Activated CD8-positive, alpha-beta memory T cell treated with anti-CD3 and anti-CD28 coated beads for 24 hours (primary cell): ENCODE measurements at regions not wholly inside any gene's neighbourhood (a gene's known extent, or its start where the extent isn't known, plus 50 kb on each side); places are given as distances from the start of the nearest gene placed in this dataset.

ENCODE experiments used
- DNase-seq: peaks from one replicate; pipeline ENCODE4 v3.0.0-alpha.2; 2020

DNA sequence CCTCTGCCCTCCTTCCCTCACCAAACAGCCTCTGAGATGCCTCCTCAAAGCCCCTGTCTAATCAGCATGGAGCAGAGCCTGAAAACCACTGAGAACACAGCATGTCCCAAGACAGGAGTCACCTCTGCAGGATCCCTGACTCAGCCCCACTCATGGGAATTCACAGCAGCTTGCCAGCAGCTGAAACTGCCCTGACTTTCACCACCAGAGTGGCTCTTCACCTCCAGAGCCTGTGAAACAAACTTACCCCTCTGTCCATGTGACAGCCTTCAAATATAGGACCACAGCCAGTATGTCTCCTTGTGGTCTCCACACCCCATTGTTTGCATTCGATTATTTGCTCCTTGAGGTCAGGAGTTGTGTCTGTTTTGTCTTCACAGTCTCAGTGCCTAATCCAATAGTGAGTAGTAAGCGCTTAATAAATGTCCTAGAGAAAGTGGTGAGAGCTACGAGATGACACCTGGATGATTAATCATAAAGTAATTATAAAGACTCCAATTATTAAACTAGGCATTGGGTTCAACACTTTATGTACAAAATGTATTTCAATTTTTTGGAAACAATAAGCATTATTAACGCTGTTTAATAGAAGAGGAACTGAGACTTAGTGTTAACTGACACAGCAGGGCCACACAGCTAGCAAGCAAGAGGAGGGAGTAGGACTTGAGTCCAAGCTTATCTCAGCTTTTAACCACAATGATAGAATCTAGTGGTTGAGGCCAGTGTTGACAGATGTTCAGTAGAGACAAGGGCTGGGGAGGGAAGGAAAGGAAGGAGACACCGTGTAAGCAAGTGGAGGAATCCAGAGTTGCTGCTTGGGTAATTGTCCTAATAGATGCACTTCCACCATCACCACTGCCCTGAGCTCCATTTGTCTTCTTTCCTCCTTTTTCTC is 358.7 kb upstream of the TNP1 start:
- DNase-seq: no peak

DNA sequence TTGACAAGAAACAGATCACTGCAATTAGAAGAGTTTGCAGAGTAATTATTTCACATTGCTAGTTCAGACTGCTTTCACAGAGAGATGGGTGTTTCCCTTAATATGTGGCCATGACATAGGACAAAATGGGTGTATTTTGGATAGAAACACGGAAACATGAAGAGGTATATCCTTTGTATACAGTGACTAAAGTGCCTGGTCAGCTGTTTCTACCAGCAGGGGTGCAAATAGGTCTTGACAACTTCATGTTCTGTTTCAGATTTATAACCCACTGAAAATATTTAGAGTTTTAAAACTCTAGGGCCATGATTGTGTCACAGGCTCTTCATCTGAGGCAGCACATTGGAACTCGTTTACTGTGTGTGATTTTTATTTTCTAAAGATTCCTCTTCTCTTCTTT is 357.1 kb upstream of the TNP1 start:
- no peak for DNase-seq

DNA sequence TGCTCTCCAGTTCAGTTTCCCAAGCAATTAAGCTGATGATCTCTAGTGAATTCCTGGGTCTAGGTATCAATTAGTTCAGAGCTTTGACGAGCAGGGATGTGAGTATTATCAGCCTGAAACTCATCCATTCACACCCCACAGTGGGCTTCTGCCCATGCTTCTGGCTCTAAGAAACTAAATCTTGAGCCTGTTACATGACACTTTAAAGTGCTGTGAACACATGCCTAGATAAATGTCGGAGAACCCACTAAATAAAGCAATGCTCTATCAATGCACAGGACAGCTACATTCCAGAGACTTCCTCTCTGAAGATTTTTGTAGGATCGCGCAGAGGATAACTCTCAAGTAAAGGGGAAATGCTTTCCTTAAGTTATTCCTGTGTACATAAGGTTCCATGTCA is 356.5 kb upstream of the TNP1 start:
- no peak for DNase-seq

DNA sequence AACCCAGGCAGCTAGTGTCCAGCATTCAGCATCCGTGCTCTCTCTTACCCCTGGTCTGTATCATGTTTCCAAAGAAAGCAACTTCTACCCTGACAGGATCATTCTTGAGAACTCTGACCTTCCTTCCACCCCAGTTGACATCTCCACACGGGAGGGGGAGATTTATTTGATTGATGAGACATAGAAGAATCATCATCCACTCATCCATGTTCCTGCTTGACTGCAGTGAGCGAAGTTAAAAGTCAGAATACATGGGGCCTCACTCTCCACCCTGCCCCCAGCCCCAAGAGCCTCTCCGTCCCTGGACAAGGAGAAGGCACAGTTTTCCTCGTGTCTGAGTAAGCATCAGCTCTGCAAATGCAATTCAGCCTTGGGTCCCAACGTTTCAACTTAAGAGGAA is 356.0 kb upstream of the TNP1 start:
- DNase-seq: no peak

GRCh38 chr2:217208867-217209266 is 349.0 kb upstream of the TNP1 start:
- no peak for DNase-seq

- no peak for DNase-seq
Measured at GRCh38 chr2:217207699-217208010, 347.8 kb upstream of the TNP1 start.

GRCh38 chr2:217206907-217207698 is 347.2 kb upstream of the TNP1 start:
- DNase-seq: no peak

GRCh38 chr2:217206016-217206725 is 346.3 kb upstream of the TNP1 start:
- no peak for DNase-seq

- no peak for DNase-seq
Measured at GRCh38 chr2:217204358-217204757, 344.5 kb upstream of the TNP1 start.

DNA sequence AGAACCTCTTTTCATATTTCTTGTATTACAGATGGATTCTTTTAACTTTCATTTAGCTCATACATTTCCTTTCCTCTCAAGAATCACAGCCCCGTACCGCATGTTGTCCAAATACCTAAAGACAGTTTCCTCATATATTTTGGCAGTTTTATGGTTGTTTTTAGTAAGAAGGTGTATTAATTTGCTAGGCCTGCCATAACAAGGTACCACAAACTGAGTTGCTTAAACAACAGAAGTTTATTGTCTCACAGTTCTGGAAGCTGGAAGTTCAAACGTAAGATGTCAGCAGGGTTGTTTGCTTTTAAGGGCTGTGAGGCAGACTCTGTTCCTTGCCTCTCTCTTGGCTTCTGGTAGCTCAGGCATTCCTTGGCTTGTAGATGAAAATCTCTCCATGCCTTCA is 343.2 kb upstream of the TNP1 start:
- DNase-seq: no peak

DNA sequence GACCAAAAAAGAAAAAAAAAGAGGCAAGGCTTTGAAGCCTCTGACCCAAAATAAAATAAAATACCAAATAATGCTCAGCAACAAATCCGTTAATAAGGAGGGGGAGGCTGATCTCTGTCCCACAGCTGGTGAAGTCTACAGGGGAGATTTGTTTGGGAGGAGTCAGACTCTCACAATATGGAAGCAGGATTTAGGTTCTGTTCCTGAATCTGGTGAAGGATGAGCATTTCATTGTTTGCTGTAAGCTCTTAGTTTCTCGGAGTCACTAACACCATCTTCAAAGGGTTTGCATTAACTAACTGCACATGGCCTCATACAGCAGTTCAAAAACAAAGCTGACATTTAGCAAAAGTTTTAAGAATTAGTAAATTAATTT is 339.4 kb upstream of the TNP1 start:
- DNase-seq: no peak

- no peak for DNase-seq
Measured at GRCh38 chr2:217195658-217196446, 336.0 kb upstream of the TNP1 start.

GRCh38 chr2:217195016-217195415 is 335.2 kb upstream of the TNP1 start:
- no peak for DNase-seq

- no peak for DNase-seq
Measured at GRCh38 chr2:217193431-217194340, 333.8 kb upstream of the TNP1 start.

GRCh38 chr2:217192366-217192765 is 332.5 kb upstream of the TNP1 start:
- DNase-seq: no peak

- DNase-seq: no peak
Measured at GRCh38 chr2:217189747-217190146, 329.9 kb upstream of the TNP1 start.

DNA sequence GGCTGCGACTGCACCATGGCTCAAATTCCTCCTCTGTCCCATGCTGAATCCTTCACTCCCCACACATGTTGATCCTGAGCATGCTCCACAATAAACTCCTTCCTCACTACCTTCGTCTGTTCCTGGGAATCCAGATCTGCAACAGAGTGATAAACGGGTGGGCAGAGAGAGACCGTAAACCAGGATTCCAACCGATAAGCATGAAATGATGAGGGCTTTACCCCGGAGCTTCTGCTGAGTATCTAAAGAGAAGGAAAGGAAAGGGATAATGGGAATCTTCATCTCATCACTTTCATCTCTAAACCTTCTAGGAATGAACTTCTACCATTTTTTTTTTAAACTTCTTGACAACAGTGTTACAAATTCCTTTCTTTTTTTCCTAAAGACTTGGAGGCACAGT is 329.3 kb upstream of the TNP1 start:
- DNase-seq: no peak

GRCh38 chr2:217186668-217187159 is 326.9 kb upstream of the TNP1 start:
- no peak for DNase-seq

DNA sequence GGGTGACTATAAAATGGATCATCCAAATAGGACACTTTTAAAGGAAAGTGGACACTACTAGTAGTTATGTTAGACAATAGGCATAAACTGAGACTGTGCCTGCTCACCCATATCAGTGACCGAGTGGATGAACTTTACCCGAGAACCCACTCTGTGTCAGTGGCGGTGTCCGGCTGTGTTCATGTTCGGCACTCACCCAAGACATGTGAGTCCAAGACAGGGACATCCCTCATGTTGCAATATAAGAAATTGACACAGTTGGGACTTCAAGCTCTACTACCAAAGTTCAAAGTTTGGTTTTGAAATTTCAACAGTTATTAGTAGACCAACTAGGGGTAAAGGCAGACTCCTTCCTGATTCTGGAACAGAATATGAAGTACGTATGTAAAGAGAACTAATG is 326.3 kb upstream of the TNP1 start:
- no peak for DNase-seq

GRCh38 chr2:217185265-217185995 is 325.6 kb upstream of the TNP1 start:
- no peak for DNase-seq

GRCh38 chr2:217184242-217184641 is 324.4 kb upstream of the TNP1 start:
- no peak for DNase-seq
